WTC11 (cell line): ENCODE measurements at regions not wholly inside any gene's neighbourhood (a gene's known extent, or its start where the extent isn't known, plus 50 kb on each side); places are given as distances from the start of the nearest gene placed in this dataset.

Experiments used
- CTCF ChIP-seq: fragments of 200-600 bp; IDR thresholded peaks from 2 replicates; pipeline ENCODE4 v1.8.0; 2022; ENCODE audit warnings: antibody characterized with exemption
- E2F4 ChIP-seq: sonication (generic); formaldehyde crosslinking; IDR thresholded peaks from 2 replicates; pipeline ENCODE4 v1.8.1; 2022; ENCODE audit warnings: low read depth, mild to moderate bottlenecking, moderate library complexity, missing genetic modification reagents, borderline replicate concordance

- TF ChIP-seq CTCF (no peak), E2F4 (CRISPR knock-in tag) (no peak)
Observed at GRCh38 chr20:53753880-53754459, 160.3 kb upstream of the ZNF217 start.
